ENCODE measurements at regions not wholly inside any gene's neighbourhood (a gene's known extent, or its start where the extent isn't known, plus 50 kb on each side); places are given as distances from the start of the nearest gene placed in this dataset.

DNA sequence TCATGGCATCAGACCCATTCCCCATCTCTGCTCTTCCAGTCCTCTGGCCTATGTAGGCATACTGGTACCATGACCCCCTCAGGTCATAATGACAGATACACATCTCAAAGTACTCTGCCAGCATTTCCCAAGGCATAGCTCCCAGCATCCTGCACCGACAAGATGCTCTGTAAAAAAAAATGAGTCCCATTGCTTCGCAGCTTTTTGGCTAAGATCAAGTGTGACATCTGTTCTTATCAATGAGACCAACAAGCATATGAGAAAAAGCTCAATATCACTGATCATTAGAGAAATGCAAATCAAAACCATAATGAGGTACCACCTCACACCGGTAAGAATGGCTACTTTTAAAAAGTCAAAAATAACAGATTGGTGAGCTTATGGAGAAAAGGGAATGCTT, 463.9 kb upstream of the PROK2 start:
- DNase-seq, result no peak

DNA sequence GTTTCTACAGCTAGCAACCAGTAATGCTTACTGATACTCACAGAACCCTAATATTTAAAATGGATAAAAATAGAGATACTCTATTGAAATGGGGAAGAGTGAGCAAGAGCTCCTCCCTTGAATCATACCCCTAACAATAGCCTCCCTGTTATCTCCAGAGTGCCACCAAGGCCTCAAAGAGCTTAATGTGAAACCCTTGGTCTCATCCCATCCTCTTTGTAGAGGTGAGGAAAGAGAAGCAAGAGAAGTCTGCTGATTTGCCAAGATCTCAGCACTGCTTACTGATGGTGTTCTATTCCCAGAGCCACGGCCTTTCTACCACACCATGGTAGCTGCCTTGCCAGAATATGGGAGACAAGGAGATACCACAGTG, 463.4 kb upstream of the PROK2 start:
- DNase-seq, result no peak

DNA sequence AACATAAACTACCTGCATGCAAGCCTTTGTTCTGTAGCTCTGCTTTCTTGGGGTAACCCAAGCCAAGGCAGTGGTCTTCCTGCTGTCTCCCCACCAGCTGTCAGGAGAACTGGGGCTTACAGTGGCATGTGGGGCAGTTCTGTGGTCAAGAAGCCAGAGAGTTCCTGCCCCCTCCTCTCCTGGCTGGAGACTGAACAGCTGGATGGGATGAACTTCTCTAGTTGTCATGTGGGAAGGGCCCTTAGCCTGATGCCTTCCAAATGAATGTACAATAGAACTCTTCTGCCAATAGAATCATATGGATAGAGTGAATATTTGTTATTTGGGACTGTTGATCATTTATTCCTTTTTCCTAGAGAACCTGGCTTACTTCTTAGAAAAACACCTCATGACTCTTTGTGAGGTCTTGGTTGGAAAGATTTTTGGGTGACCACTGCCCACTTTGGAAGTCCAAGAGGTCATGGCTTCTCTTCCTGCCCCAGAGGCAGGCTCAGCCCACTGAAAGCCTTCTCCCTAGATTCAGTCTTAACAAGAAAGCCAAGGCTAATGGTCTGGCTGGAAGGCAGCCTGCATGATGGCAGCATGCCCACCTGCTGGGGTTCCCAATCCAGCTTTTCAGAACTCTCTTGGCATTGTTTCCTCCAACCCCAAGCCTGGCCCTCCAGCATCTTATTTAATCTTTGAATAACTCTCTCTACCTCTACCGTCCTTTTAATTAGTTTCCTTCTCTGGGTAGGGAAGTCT, 462.9 kb upstream of the PROK2 start:
- DNase-seq, result no peak

DNA sequence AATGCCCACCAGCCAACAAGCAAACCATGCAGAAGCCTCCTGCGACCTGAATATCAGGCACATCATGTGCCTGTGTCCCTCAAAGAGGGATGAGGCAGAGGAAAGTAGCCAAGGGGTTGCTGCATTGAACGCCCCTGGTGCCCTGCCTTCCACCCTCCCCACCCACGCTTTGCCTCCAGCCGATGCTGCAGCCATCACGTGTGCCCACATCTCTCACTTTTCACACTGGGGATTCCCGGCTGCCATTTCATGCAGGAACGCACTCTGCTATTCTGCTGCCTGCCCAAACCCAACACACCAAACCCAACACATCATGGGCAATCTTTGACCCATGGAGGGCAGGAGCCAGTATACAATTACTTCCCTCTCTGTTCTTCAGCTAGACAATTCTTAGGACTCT, 462.2 kb upstream of the PROK2 start:
- no peak for DNase-seq

DNA sequence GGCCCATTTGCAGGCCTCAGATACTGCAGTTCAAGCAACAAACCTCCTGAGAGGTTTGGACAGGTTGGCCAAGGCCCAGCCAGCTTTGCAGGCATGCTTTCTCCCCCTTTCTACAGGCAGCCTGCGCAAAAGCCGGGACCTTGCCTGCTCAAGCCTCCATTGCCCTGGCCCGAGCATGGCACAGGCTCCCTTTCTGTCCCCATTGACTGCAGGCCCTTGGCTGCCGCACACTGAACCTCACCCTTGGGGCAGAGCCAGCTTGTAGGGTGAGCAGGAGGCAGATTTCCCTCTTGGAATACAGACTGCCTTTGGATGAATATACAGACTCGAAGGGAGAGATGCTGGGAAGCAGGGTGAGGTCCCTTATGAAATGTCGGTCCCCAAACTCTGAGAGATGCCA, 461.7 kb upstream of the PROK2 start:
- DNase-seq, result no peak

DNA sequence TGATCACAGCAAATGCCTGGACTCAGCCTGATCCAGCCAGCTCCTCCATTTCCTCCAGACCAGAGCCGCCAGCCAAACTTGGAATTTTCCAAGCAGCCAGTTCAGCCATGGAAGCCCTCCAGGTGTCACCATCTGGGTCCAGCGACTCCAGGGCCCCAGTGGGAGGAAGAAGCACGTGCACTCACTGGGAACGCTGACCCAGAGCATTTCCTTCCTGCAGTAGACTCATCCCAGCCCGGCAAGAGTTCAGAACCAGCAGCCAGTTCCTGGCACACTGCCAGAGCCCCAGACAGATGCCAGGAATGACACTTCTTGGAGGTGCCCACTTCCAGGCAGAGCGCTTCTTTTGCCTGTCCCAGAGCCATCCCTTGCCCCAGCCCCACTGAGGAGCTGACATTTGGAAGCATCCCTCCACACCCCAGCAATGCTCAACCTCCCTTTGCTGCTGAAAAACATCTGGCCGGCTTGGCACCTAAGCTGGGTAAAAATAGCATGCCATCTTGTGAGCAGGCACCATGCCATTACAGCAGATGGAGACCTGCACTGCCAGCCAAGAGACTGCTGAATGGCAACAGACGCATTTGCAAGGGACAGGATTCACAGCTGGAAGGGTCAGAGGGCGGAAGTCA, 460.3 kb upstream of the PROK2 start:
- peak; percentile 64 for DNase-seq

DNA sequence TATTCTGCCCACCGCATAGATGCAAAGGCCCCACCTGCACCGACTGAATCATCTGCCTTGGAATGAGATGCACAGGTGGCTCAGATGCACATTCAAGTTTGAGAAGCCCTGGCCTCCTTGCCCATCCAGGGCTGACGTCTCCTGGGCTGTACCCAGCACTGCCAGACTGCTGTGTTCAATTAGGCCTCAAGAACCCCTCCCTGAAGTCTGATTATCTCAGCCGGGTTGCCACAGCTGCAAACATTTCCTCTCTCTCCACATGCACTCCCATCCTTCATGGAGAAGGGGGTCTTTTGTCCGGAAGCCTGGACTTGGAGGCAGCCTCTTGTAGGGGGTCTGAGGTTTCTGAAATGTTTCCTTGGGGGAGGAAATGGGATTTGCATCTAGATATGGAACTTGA, 459.4 kb upstream of the PROK2 start:
- no peak for DNase-seq

DNA sequence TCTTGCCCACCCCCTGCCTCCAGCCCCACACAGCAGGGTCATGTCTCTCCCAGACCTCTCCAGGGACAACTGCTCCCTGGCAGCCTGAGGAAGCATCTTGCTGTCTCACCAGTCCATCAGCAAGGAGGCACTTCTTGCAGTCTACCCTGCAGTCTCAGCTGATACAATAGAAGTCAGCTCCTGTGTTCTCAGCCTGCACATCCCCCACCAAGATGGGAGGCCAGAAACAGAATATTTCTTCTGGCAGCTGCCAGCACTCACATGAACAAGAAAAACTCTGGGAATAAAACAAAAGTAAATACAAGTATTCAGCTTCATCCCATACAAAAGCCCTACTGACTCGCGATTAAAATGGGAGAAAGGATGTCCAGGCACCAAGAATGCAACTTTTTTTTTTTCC, 457.4 kb upstream of the PROK2 start:
- no peak for DNase-seq

DNA sequence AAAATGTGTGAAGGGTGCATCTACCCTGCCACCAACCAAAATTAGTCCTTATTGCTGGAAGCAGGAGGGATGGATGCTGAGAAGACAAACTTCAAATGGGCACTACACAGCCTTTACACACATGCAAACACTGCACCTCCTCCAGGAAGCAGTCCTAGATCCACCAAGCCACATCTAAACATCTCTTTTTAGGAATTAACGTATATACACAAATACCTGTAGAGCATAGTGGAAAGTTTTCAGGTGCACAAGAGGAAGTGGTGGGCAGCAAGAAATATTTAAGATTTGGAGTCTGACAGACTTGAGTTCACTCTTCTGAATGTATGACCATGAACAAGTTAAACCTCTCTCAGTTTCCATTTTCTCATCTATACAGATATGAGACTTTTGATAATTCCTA, 456.6 kb upstream of the PROK2 start:
- DNase-seq, result no peak

DNA sequence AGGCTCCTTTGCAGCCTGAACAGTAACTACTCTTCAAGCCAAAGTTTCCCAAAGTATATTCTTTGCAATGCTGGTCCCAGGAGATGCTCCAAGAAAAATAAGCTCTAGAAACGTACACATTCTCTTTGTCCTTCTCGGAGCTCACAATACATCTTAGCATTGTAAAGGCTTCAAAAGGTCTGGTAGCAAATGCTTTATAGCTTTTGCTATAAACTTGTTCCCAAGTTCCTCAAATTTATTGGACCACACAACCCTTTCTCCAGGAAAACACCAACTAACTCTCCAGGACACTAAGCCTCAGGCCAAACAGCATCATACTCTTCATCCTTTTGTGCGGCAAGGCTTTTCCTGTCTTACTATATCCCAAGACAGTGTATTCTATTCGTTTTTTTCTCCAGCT, 455.6 kb upstream of the PROK2 start:
- no peak for DNase-seq

DNA sequence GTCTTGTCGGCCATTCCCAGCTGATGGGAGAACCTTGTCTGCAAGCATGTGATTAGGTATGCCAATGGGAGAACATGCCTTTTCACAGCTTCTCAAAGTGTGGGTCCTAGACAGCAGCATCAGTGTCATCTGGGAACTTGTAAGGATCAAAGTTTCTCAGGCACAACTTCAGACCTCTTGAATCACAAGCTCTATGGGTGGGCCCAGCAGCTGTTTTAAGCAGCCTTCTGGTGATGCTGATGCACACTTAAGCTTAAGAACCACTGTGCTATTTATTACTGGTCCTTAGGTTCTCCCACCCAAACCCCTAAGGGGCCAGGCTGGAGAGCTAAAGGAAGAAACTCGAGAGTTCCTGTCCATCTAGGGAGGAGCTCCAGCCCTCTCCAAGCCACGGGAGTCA, 453.9 kb upstream of the PROK2 start:
- no peak for DNase-seq

DNA sequence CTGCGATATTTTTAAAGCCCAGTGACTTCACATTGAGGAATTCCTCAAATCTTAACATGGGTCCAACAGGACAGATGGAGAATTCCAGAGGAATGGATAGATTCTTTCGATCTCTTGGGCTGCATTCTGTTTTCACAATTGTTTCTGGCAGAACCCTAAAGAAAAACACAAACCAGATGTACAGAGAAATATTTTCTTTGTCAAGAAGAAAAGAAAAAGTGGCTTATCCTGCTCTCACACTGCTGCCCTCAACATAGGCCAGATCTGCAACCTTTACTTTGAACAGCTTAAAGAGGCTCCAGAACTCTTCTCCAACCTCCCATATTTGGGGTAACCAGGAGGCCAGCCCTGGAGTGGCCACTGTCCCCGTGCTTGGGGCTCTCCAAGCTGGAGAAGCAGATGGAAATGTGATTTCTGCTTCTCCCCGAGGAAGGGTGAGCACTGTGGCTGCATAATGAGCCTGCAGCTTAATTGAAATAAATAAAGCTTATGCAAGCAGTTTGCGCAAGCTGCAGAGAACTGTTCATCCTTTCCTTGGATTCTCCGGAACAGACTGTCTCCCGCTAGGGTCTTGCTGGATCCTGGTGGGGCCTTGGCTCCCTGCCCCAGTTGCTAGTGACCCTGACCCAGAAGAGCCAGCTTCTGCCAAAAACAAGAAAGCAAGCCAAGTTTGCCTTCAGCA, 453.2 kb upstream of the PROK2 start:
- no peak for DNase-seq

DNA sequence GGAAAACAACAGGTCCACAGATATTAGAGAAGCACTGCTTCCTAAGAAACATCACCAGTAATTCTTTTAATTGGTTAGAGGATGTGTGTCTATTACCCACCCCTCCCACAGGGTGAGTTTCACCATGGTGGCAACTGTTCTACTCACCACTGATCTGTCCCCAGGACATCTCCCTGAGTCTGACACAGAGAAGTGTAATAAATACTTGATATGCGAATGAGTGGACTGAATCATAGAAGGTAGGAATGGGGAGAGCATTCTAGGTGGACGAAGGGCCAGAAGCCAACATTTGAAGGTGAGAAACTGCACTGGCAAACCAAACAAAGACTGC, 452.7 kb upstream of the PROK2 start:
- DNase-seq, result no peak

DNA sequence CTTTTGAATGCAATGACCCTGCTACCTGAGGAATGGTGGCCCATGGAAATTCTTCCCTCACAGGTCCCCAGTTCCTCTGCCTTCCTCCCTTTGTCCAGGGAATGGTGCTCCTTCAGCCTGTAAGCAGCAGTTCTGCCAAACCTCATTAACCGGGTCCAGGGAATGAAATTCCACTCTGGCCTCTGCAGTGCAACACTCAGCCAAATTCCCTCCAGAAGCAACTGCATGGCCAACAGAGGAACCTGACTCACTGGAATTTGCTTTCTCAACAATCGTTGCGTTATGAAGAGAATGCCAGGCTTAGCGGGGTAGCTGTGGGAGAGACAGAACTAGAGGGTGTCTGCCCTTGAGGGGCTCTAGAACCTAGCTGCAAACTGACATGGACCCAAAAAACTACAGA, 449.4 kb upstream of the PROK2 start:
- DNase-seq, result no peak

DNA sequence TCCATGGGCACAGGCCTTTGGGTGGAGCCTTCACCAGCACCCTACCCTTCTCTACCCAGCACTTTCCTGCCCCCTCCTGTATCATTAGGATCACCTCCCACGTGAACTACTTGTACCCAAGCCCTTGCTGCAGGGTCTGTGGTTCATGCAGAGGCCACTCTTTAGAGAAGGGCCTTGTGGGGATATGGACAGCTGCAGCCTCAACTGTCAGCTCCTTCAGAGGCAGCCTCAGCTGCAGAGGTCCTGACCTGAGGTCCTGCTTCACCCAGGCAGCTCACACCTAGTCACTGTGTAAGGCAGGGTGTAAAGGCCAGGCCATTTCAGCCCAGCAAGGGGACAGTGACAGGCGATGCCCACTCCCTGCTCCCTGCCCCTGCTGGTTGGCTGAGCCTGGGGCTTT, 448.6 kb upstream of the PROK2 start:
- DNase-seq, result no peak

DNA sequence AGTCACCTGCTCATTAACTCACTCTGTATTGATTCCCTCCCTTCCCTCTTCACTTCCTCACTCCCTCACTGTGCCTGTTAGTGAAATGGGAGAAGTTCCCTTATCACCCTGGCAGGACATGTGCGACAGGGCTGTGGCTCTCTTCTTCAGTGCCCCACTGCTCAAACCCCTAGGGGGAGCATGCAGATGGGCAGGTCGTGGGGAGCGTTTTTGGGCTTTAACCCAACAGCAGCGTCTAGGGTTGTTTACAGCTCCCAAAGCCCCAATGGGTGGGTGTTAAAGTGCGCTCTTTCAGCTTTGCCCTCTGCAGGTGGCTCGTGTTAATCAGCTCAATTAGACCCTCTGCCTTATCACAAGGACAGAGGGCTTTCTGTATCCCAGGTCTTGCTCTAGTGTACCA, 447.8 kb upstream of the PROK2 start:
- no peak for DNase-seq

DNA sequence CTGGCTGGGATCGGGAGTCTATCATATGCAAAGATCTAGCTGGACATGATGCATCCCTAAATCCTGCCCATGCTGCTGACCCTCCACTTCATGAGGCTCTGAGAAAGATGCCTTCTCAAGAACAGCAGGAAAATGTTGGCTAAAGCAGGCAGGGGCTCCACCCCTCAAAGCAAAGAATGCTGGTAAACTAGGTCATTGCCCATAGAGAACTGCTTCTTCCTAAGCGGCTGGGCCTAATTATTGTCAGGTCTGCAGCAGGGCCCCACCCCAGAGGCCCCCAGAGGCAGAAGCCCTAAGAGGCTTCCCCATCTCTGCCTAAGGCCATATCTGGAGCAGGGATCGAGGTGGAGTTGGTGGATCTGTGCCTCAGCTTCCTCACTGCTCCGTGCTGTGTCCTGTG, 447.4 kb upstream of the PROK2 start:
- DNase-seq, result no peak

DNA sequence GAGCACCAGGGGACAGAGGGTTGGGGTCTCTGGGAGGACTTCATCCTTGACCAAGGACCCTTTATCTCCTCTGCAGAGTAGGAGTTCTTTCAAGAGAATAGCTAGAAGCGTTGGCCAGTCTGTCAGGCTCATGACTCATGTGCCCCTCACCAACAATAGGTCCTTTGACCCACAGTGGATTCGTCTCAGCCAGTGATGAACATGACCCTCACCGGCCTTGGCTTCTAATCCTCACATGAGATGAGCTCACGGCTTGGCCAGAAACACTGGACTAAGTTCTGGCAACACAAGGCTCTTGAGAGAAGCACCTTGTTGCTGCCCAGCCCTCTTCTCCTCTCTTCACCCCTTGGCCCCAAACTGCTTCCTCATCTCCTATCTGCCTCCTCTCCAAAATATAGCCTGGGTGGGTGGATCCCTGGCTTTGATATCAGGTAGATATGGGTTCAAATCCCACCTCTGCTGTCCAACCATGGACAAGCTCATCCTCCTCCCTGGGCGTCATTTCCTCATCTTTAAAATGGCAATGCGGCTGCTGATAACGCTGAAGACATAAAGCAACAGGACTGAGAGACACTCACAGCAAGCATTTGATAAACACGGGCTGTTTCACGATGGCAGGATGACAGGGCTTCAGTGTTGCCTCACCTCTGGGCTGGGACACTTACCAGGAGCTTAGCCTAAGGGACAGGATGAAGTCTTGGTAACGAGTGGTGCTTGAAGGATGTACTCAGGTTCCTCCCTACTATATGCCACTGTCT, 446.7 kb upstream of the PROK2 start:
- DNase-seq, result no peak

DNA sequence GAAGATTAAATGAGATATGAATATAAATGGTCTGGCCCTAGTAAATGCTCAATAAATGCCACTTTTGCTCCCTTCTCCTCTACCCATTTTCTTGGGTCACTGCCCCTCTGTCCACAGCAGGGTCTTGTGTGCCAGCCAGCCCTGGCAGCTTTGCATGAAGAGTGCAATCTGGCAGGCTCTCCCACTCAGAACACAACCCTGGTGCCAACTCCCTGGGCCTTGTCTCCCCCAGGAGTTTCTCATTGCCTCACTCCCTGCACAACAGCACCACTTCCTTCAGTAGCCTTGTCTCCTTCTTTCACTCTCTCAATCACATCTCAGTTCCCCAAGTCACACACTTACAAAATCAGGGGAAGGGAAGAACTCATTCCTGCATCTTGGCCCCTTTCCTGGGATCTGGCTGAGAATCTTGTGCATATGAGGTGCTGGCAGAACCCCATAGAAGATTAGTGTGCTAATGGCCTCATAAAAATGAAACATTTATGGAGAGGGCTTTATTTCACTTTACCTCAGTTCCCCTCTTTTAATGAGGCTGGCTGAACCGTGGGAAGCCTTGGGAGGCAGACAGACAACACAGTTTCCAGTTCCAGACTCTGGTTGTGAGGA, 445.9 kb upstream of the PROK2 start:
- no peak for DNase-seq

DNA sequence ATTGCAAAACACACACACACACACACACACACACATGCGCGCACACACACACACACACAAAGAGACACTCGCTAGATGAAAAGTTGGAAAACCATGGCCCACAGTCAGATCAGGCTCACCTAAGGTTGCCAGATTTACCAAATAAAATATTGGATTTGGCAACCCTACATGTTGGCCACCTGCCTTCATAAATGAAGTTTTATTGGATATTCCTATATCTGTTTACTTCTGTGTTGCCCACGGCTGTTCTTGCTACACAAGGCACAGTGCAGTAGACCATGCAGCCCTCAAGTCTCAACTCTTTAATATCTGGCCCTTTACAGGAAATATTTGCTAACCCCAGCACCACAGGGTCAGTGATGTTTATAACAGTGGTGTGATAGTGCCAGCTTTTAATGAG, 445.0 kb upstream of the PROK2 start:
- no peak for DNase-seq

DNA sequence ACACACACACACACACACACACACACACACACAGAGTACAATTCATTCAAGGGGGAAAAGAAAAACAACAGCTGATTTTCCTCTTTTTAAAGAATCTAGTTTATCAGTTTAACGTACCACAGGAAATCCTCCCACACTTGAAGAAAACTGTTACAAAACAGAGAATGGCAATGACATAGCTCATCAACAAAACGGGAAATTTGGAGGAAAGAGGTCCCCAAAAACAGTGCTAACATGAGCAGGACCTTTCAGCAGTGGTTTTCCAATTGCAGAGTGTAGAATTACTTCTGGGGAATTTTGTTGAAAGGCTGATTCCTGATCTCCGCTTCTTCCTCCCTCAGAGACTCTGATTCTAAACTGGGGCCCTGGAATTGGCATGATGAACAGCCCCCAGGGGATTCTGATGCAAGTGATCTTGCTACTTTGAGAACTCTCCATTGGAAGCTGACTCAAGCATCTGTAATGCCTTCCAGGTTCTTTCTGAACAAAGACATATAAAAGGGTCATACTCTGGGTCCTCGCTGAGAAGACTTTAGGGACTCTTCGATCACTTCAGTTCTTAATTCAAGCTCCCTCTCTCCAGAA, 442.6 kb upstream of the PROK2 start:
- DNase-seq, result no peak

DNA sequence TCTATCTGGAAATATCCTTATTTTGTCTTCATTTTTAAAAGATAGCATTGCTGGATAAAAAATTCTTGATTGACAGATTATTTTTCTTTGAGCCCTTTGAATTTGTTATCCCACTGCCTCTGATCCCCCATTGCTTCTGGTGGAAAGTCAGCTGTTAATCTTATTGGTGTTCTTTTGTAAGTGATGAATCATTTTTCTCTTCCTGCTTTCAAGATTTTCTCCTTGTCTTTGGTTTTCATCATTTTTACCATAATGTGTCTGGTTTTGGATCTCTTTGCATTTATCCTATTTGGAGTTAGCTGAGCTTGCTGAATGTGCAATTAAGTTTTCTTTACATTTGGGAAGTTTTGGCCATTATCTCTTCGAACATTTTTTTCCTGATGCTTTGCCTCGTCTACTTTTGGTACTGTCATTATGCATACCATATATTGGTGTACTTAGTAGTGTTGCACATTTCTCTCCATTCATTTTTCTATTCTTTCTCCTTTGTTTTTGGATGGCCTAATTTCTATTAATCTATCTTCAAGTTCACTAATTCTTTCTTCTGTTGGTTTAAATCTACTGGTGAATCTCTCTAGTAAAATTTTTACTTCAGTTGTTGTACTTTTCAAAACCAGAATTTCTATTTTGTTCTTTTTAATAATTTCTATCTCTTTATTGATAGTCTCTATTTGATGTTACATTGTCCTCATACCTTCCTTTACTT, 440.0 kb upstream of the PROK2 start:
- no peak for DNase-seq

Data from dermis blood vessel endothelial cell (primary cell).